GM12878 (cell line): ENCODE measurements at regions not wholly inside any gene's neighbourhood (a gene's known extent, or its start where the extent isn't known, plus 50 kb on each side); places are given as distances from the start of the nearest gene placed in this dataset.

ENCODE experiments used
- ATAC-seq: fragments of 200-7000 bp; cut with Tn5 transposase; 3 replicates; pipeline ENCODE4 v1.9.1; 2020; ENCODE audit warnings: mild to moderate bottlenecking, moderate library complexity
- BruUV-seq: library from RNA; stranded (reverse); fragments of 400-500 nt; replicated peaks from 2 replicates; lab custom pipeline; 2021; lab: Mats Ljungman, UMichigan
- CTCF ChIA-PET: fragments of 300-600 bp; sonication (Branson Sonifier 250); formaldehyde crosslinking; extraction: SDS; loops from one replicate; lab custom pipeline; 2021; ENCODE audit warnings: inconsistent platforms; lab: Yijun Ruan, JAX
- POLR2A ChIA-PET: fragments of 350-600 bp; formaldehyde crosslinking; extraction: SDS; loops from one replicate; lab custom pipeline; 2021; ENCODE audit warnings: inconsistent platforms; lab: Charles Lee
- RAD21 ChIA-PET: fragments of 300-600 bp; sonication (Branson Sonifier 250); formaldehyde crosslinking; loops from one replicate; lab custom pipeline; 2023; ENCODE audit warnings: antibody characterized with exemption; ENCODE audit not compliant: unreplicated experiment; lab: Charles Lee
- SMC1A ChIA-PET: fragments of 300-600 bp; sonication (Branson Sonifier 250); formaldehyde crosslinking; loops from one replicate; lab custom pipeline; 2023; ENCODE audit not compliant: unreplicated experiment, uncharacterized antibody; lab: Charles Lee
- DNase-seq: peaks from one replicate; pipeline ENCODE4 v3.0.0-alpha.2; 2011; ENCODE audit warnings: low read depth, low spot score
- FAIRE-seq: peaks from 3 replicates; lab custom pipeline; 2011; peaks lifted over from hg19 to GRCh38; lab: Jason Lieb, UNC
- H2AFZ ChIP-seq: 2 replicates; pipeline ENCODE4 v1.6.0; 2011; ENCODE audit warnings: low read depth, low read length, control low read depth; ENCODE audit not compliant: control insufficient read depth
- H3K27ac ChIP-seq: 2 replicates; pipeline ENCODE4 v1.5.1; 2011; ENCODE audit warnings: control low read depth; ENCODE audit not compliant: control insufficient read depth, insufficient read depth
- H3K27me3 ChIP-seq, 2 experiments: replicated peaks in 1 of 2; 2 replicates each; pipeline versions ENCODE4 v1.6.0 to v1.6.1; 2011; ENCODE audit warnings: low read length in 1 of 2; ENCODE audit not compliant: control insufficient read depth in 2 of 2, insufficient read depth in 2 of 2
- H3K36me3 ChIP-seq, 2 experiments: 2 replicates each; pipeline ENCODE4 v1.5.1; 2011; ENCODE audit warnings: low read length in 1 of 2; ENCODE audit not compliant: control insufficient read depth in 2 of 2, insufficient read depth in 2 of 2
- H3K4me1 ChIP-seq: 2 replicates; pipeline ENCODE4 v1.6.1; 2011; ENCODE audit warnings: mild to moderate bottlenecking, low read length, moderate library complexity, mixed read lengths; ENCODE audit not compliant: control insufficient read depth, insufficient read depth
- H3K4me2 ChIP-seq: 2 replicates; pipeline ENCODE4 v1.6.0; 2011; ENCODE audit warnings: control low read depth; ENCODE audit not compliant: control insufficient read depth, insufficient read depth
- H3K4me3 ChIP-seq: fragments of 200-600 bp; sonication (generic); 2 replicates; pipeline ENCODE4 v1.5.1; 2016
- H3K79me2 ChIP-seq: 2 replicates; pipeline ENCODE4 v1.6.0; 2011; ENCODE audit warnings: low read length; ENCODE audit not compliant: control insufficient read depth, insufficient read depth
- H3K9ac ChIP-seq: 2 replicates; pipeline ENCODE4 v1.8.0; 2011; ENCODE audit warnings: low read length, control low read depth, mixed read lengths; ENCODE audit not compliant: control insufficient read depth, insufficient read depth
- H3K9me3 ChIP-seq: replicated peaks from 3 replicates; pipeline ENCODE4 v1.5.1; 2011; ENCODE audit warnings: mild to moderate bottlenecking, low read length; ENCODE audit not compliant: control insufficient read depth, insufficient read depth
- H4K20me1 ChIP-seq: 2 replicates; pipeline ENCODE4 v1.6.0; 2011; ENCODE audit not compliant: control insufficient read depth, insufficient read depth
- BMI1 ChIP-seq: fragments of 450-650 bp; IDR thresholded peaks from 2 replicates; pipeline ENCODE4 v1.6.1; 2016; ENCODE audit warnings: mild to moderate bottlenecking, moderate library complexity, borderline replicate concordance
- CREM ChIP-seq: IDR thresholded peaks from 2 replicates; pipeline ENCODE4 v1.6.1; 2014; ENCODE audit warnings: antibody characterized with exemption, low read depth
- EED ChIP-seq: sonication (generic); IDR thresholded peaks from 2 replicates; pipeline ENCODE4 v1.6.1; 2016; ENCODE audit warnings: antibody characterized with exemption, low read depth
- EZH2 ChIP-seq: IDR thresholded peaks from 2 replicates; pipeline ENCODE4 v1.6.1; 2012; ENCODE audit warnings: low read depth, mild to moderate bottlenecking, control low read depth, inconsistent platforms, low read length, borderline replicate concordance; ENCODE audit not compliant: control insufficient read depth
- FOS ChIP-seq: IDR thresholded peaks from 3 replicates; pipeline ENCODE4 v1.6.1; 2011; ENCODE audit warnings: borderline replicate concordance; ENCODE audit not compliant: insufficient read length; ENCODE audit errors: extremely low read depth
- FOXM1 ChIP-seq: IDR thresholded peaks from 2 replicates; pipeline ENCODE4 v1.6.1; 2012; ENCODE audit warnings: low read depth, mild to moderate bottlenecking, inconsistent platforms, low read length, moderate library complexity
- HDAC6 ChIP-seq: fragments of 200-600 bp; sonication (generic); IDR thresholded peaks from one replicate; pipeline ENCODE4 v1.8.0; 2017; ENCODE audit warnings: antibody characterized with exemption; ENCODE audit not compliant: unreplicated experiment
- IRF4 ChIP-seq: IDR thresholded peaks from 2 replicates; pipeline ENCODE4 v1.6.1; 2011; ENCODE audit warnings: low read depth, low read length
- KAT2A ChIP-seq: conservative IDR thresholded peaks from 2 replicates; pipeline ENCODE4 v1.6.1; 2011; ENCODE audit warnings: low read depth, low read length; ENCODE audit not compliant: control insufficient read depth
- RCOR1 ChIP-seq: conservative IDR thresholded peaks from 2 replicates; pipeline ENCODE4 v1.6.1; 2012; ENCODE audit warnings: low read depth, low read length, improper control_type of control experiment
- STAT1 ChIP-seq: fragments of 450-650 bp; conservative IDR thresholded peaks from 2 replicates; pipeline ENCODE4 v1.6.1; 2014; ENCODE audit warnings: antibody characterized with exemption, mild to moderate bottlenecking
- TAF1 ChIP-seq: IDR thresholded peaks from 2 replicates; pipeline ENCODE4 v1.6.1; 2011; ENCODE audit warnings: mild to moderate bottlenecking, low read depth, low read length, borderline replicate concordance
- TCF12 ChIP-seq: IDR thresholded peaks from 2 replicates; pipeline ENCODE4 v1.6.1; 2011; ENCODE audit warnings: low read depth, mild to moderate bottlenecking, low read length
- ZZZ3 ChIP-seq: IDR thresholded peaks from 2 replicates; pipeline ENCODE4 v1.6.1; 2011; ENCODE audit warnings: low read depth; ENCODE audit not compliant: control insufficient read depth, insufficient read length
- WGBS: methylation state at CpG from one replicate; pipeline ENCODE4 v1.1.6; 2016; ENCODE audit warnings: low lambda C conversion rate; ENCODE audit not compliant: insufficient replicate concordance, insufficient coverage; ENCODE audit errors: missing lambda C conversion rate; 5-methylcytosine and 5-hydroxymethylcytosine counted together
- in situ Hi-C: fragments of 300-500 bp; cut with MboI; formaldehyde crosslinking; loops from 9 replicates; pipeline ENCODE4 v1.14.3; 2018; ENCODE audit warnings: mixed read lengths
- intact Hi-C: fragments of 100-400 bp; cut with micrococcal nuclease; formaldehyde crosslinking; loops from one replicate; pipeline ENCODE4 v1.14.2; 2022; ENCODE audit not compliant: unreplicated experiment
- TF ChIP-seq, protein P1 (sequence below): fragments of 450-650 bp; IDR thresholded peaks from 2 replicates; pipeline ENCODE4 v1.6.1; 2018; ENCODE audit warnings: mild to moderate bottlenecking, low read depth, moderate library complexity; ENCODE audit not compliant: partially characterized antibody
- TF ChIP-seq, protein P2 (sequence below): IDR thresholded peaks from 2 replicates; pipeline ENCODE4 v1.6.1; 2012; ENCODE audit warnings: low read depth, low read length, improper control_type of control experiment

DNA sequence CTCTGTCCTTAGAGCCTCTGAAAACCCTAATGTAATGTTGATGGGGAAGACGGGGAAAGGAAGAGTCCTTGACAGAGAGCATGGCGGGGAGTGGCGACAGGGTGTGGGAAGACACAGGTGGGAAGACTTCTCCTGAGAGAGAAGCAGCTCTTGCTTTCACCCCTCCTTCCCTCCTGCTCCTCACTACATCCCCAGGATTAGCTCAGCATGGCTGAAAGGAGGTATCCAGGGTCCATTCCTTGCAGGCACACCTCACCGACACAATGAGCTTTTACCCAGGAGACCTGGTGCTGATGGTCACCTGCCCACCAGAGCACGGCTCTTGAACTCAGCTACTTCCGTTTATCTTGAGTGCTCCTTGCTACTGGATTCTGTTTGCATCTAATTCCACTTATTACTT lies 469.3 kb downstream of the CDH26 start:
- Histone ChIP-seq H3K27me3 (no peaks in the 10 kb centered on the region), H3K9me3 (no peaks in the 10 kb centered on the region; the same call in 2 of the 3 replicates)
- SMC1A ChIA-PET = interaction anchor here (1.0 to 1.4 kb wide), 2 partner anchors 9 to 126 kb away, joined by 3 read pairs; no protein-coding TSS in a partner anchor
- no peak for ATAC-seq
- POLR2A ChIA-PET = no interaction called here
- no peak for TF ChIP-seq CREM
- TF ChIP-seq EZH2 = no peak
- TF ChIP-seq FOS = no peak
- no peak for TF ChIP-seq TAF1
- TF ChIP-seq TCF12 = no peak
- no peak for TF ChIP-seq BMI1
- TF ChIP-seq, all 136 proteins: peak for 0
- Histone ChIP-seq H3K4me1 (no peaks in the 10 kb centered on the region), H2AFZ (no peak overlapping the region), H3K4me2 (no peak overlapping the region), H3K79me2 (no peaks in the 10 kb centered on the region), H3K27ac (no peak overlapping the region), H4K20me1 (no peaks in the 10 kb centered on the region), H3K36me3 (no peaks in the 10 kb centered on the region), H3K9ac (no peak overlapping the region), H3K4me3 (no peak overlapping the region)
- RAD21 ChIA-PET = no interaction called here
- CTCF ChIA-PET = no interaction called here
- FAIRE-seq (no peak), DNase-seq (no peak)
- intact Hi-C loops (no loop called here), in situ Hi-C loops (no loop called here)
- BruUV-seq = no TSS peak
- WGBS = 44% methylated on average over 6 of the region's 6 CpGs

DNA sequence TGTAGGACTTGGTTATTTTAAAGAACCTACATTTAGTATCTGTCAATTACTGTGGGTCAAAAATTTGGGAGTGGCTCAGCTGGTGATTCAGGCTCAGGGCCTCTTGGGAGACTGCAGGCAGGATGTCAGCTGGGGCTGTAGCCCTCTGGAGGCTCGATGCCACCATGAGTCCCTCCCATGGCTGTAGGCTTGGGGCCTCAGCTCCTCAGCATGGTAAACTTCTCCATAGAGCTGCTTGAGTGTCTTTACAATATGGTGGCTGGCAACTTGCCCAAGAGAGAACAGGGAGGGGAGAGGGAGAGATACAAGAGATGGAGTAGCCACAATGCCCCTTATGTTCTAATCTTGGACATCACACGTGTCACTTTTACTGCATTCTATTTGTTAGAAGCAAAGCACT lies 470.4 kb downstream of the CDH26 start:
- no peaks in the 10 kb centered on the region for H3K36me3 ChIP-seq
- WGBS = 0% methylated on average over 2 of the region's 2 CpGs
- no peaks in the 10 kb centered on the region for H3K4me1 ChIP-seq
- no peaks in the 10 kb centered on the region for H3K27me3 ChIP-seq
- ChIA-PET CTCF (no interaction called here), SMC1A (no interaction called here), POLR2A (no interaction called here), RAD21 (no interaction called here)
- no peak for DNase-seq
- H3K4me3 ChIP-seq = no peak overlapping the region
- FAIRE-seq = no peak
- intact Hi-C loops = no loop called here
- no peaks in the 10 kb centered on the region for H4K20me1 ChIP-seq
- H3K9me3 ChIP-seq = no peaks in the 10 kb centered on the region; the same call in 2 of the 3 replicates
- in situ Hi-C loops = no loop called here
- H3K27ac ChIP-seq = no peak overlapping the region
- no peak overlapping the region for H3K4me2 ChIP-seq
- no peaks in the 10 kb centered on the region for H3K79me2 ChIP-seq
- no peak overlapping the region for H3K9ac ChIP-seq
- no peak for ATAC-seq
- H2AFZ ChIP-seq = no peak overlapping the region
- BruUV-seq = no TSS peak
- TF ChIP-seq FOS (no peak), EED (no peak), IRF4 (no peak), FOXM1 (no peak), RCOR1 (no peak), ZZZ3 (no peak), KAT2A (no peak), HDAC6 (no peak), STAT1 (no peak)
- TF ChIP-seq, protein P1, sequence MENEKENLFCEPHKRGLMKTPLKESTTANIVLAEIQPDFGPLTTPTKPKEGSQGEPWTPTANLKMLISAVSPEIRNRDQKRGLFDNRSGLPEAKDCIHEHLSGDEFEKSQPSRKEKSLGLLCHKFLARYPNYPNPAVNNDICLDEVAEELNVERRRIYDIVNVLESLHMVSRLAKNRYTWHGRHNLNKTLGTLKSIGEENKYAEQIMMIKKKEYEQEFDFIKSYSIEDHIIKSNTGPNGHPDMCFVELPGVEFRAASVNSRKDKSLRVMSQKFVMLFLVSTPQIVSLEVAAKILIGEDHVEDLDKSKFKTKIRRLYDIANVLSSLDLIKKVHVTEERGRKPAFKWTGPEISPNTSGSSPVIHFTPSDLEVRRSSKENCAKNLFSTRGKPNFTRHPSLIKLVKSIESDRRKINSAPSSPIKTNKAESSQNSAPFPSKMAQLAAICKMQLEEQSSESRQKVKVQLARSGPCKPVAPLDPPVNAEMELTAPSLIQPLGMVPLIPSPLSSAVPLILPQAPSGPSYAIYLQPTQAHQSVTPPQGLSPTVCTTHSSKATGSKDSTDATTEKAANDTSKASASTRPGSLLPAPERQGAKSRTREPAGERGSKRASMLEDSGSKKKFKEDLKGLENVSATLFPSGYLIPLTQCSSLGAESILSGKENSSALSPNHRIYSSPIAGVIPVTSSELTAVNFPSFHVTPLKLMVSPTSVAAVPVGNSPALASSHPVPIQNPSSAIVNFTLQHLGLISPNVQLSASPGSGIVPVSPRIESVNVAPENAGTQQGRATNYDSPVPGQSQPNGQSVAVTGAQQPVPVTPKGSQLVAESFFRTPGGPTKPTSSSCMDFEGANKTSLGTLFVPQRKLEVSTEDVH = no peak
- TF ChIP-seq, protein P2, sequence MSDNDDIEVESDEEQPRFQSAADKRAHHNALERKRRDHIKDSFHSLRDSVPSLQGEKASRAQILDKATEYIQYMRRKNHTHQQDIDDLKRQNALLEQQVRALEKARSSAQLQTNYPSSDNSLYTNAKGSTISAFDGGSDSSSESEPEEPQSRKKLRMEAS = no peak
